ENCODE measurements at regions not wholly inside any gene's neighbourhood (a gene's known extent, or its start where the extent isn't known, plus 50 kb on each side); places are given as distances from the start of the nearest gene placed in this dataset.
A peak's percentile ranks its signal among the peaks of the same experiment; 100 is the strongest.
"Not testable (repeated sequence)": the region's sequence is repeated elsewhere in the genome, so short reads cannot be mapped to it uniquely, and the experiment has no call there.

- no peak for DNase-seq
These were observed 151.8 kb downstream of the TENT5C start for GRCh38 chr1:117757668-117758067.

- DNase-seq, result peak; percentile 53
These were observed 152.8 kb downstream of the TENT5C start for GRCh38 chr1:117758444-117759316.

GRCh38 chr1:117759535-117759934, 153.7 kb downstream of the TENT5C start:
- no peak for DNase-seq

GRCh38 chr1:117760069-117760468, 154.2 kb downstream of the TENT5C start:
- DNase-seq, result no peak

- no peak for DNase-seq
These were observed 154.6 kb downstream of the TENT5C start for GRCh38 chr1:117760485-117760884.

GRCh38 chr1:117767756-117768155, 161.7 kb downstream of the GDAP2 start:
- DNase-seq, result not testable (repeated sequence)

GRCh38 chr1:117770981-117771531, 158.4 kb downstream of the GDAP2 start:
- DNase-seq, result no peak

- no peak for DNase-seq
These were observed 150.1 kb downstream of the GDAP2 start for GRCh38 chr1:117779364-117779763.

- no peak for DNase-seq
These were observed 148.5 kb downstream of the GDAP2 start for GRCh38 chr1:117780687-117781475.

- no peak for DNase-seq
These were observed 147.4 kb downstream of the GDAP2 start for GRCh38 chr1:117782056-117782455.

GRCh38 chr1:117783606-117784396, 145.6 kb downstream of the GDAP2 start:
- no peak for DNase-seq

- no peak for DNase-seq
These were observed 141.4 kb downstream of the GDAP2 start for GRCh38 chr1:117788014-117788413.

- DNase-seq, result no peak
These were observed 136.0 kb downstream of the GDAP2 start for GRCh38 chr1:117793413-117793812.

- DNase-seq, result no peak
These were observed 135.3 kb downstream of the GDAP2 start for GRCh38 chr1:117794073-117794472.

- no peak for DNase-seq
These were observed 134.2 kb downstream of the GDAP2 start for GRCh38 chr1:117795190-117795589.

GRCh38 chr1:117795792-117796191, 133.6 kb downstream of the GDAP2 start:
- no peak for DNase-seq

- DNase-seq, result no peak
These were observed 133.2 kb downstream of the GDAP2 start for GRCh38 chr1:117796226-117796625.

GRCh38 chr1:117798550-117798949, 130.9 kb downstream of the GDAP2 start:
- DNase-seq, result no peak

- no peak for DNase-seq
These were observed 126.7 kb downstream of the GDAP2 start for GRCh38 chr1:117802531-117803257.

GRCh38 chr1:117803318-117803717, 126.1 kb downstream of the GDAP2 start:
- DNase-seq, result no peak

- no peak for DNase-seq
These were observed 119.7 kb downstream of the GDAP2 start for GRCh38 chr1:117809764-117810163.

- no peak for DNase-seq
These were observed 118.9 kb downstream of the GDAP2 start for GRCh38 chr1:117810553-117810952.

All from stimulated activated CD4-positive, alpha-beta T cell treated with anti-CD3 and anti-CD28 coated beads, Interleukin-4, amount 100 ng/mL, for 1 hour (primary cell).